Osteoblast (primary cell): ENCODE measurements at regions not wholly inside any gene's neighbourhood (a gene's known extent, or its start where the extent isn't known, plus 50 kb on each side); places are given as distances from the start of the nearest gene placed in this dataset.
A peak's percentile ranks its signal among the peaks of the same experiment; 100 is the strongest.

Source experiments
- DNase-seq: peaks from one replicate; pipeline ENCODE4 v3.0.0; 2011; ENCODE audit warnings: low spot score, mixed read lengths; ENCODE audit not compliant: insufficient read length; ENCODE audit errors: missing footprints
- H2AFZ ChIP-seq: 2 replicates; pipeline ENCODE4 v1.6.0; 2011; ENCODE audit warnings: mild to moderate bottlenecking, low read length
- H3K27ac ChIP-seq: 2 replicates; pipeline ENCODE4 v1.5.1; 2011; ENCODE audit warnings: mild to moderate bottlenecking, low read depth, low read length, moderate library complexity
- H3K27me3 ChIP-seq: 2 replicates; pipeline ENCODE4 v1.6.0; 2012; ENCODE audit warnings: mild to moderate bottlenecking, control low read depth, inconsistent platforms, low read length, moderate library complexity; ENCODE audit not compliant: insufficient read depth
- H3K36me3 ChIP-seq: 2 replicates; pipeline ENCODE4 v1.5.1; 2011; ENCODE audit warnings: mild to moderate bottlenecking, low read length, control low read depth, moderate library complexity; ENCODE audit not compliant: insufficient read depth
- H3K4me1 ChIP-seq: 2 replicates; pipeline ENCODE4 v1.5.1; 2011; ENCODE audit warnings: mild to moderate bottlenecking, low read length, control low read depth, moderate library complexity; ENCODE audit not compliant: insufficient read depth
- H3K4me2 ChIP-seq: 2 replicates; pipeline ENCODE4 v1.6.0; 2011; ENCODE audit warnings: mild to moderate bottlenecking, low read length; ENCODE audit not compliant: insufficient read depth
- H3K4me3 ChIP-seq: fragments of 200-600 bp; sonication (generic); 3 replicates; pipeline ENCODE4 v1.5.1; 2012; ENCODE audit warnings: mild to moderate bottlenecking, low read length, inconsistent platforms; ENCODE audit not compliant: insufficient read depth
- H3K79me2 ChIP-seq: 2 replicates; pipeline ENCODE4 v1.6.0; 2012; ENCODE audit warnings: mild to moderate bottlenecking, low read length, control low read depth, inconsistent platforms; ENCODE audit not compliant: insufficient read depth
- H3K9me3 ChIP-seq: 2 replicates; pipeline ENCODE4 v1.5.1; 2011; ENCODE audit warnings: low read depth, low read length, control low read depth
- H4K20me1 ChIP-seq: 2 replicates; pipeline ENCODE4 v1.6.0; 2012; ENCODE audit warnings: mild to moderate bottlenecking, low read length, control low read depth; ENCODE audit not compliant: insufficient read depth
- CTCF ChIP-seq: IDR thresholded peaks from 2 replicates; pipeline ENCODE4 v1.5.1; 2011; ENCODE audit warnings: mild to moderate bottlenecking, low read depth, low read length, moderate library complexity; ENCODE audit errors: extremely low read depth

GRCh38 chr2:144944546-144945220, 424.8 kb upstream of the ZEB2 start:
- Histone ChIP-seq H2AFZ (no peak overlapping the region), H3K79me2 (no peaks in the 10 kb centered on the region), H4K20me1 (no peaks in the 10 kb centered on the region), H3K4me2 (peak overlapping the region; percentile 65), H3K27me3 (no peaks in the 10 kb centered on the region), H3K9me3 (no peaks in the 10 kb centered on the region), H3K4me3 (no peak overlapping the region), H3K36me3 (no peaks in the 10 kb centered on the region), H3K4me1 (peaks cover 45% of the 10 kb centered on the region), H3K27ac (peak overlapping the region; percentile 97)
- peak; percentile 37 for DNase-seq
- no peak for TF ChIP-seq CTCF

- Histone ChIP-seq H3K4me3 (no peak overlapping the region), H3K27me3 (no peaks in the 10 kb centered on the region), H3K79me2 (no peaks in the 10 kb centered on the region), H3K9me3 (no peaks in the 10 kb centered on the region), H3K36me3 (no peaks in the 10 kb centered on the region), H3K4me2 (peak overlapping the region; percentile 65), H4K20me1 (no peaks in the 10 kb centered on the region), H3K4me1 (peaks cover 49% of the 10 kb centered on the region), H3K27ac (peak overlapping the region; percentile 97), H2AFZ (no peak overlapping the region)
- DNase-seq = no peak
- TF ChIP-seq CTCF = no peak
Observed at GRCh38 chr2:144943986-144944385, 424.1 kb upstream of the ZEB2 start.

GRCh38 chr2:144943293-144943941, 423.5 kb upstream of the ZEB2 start:
- Histone ChIP-seq H3K36me3 (no peaks in the 10 kb centered on the region), H3K27ac (peak overlapping the region; percentile 97), H3K9me3 (no peaks in the 10 kb centered on the region), H2AFZ (no peak overlapping the region), H4K20me1 (no peaks in the 10 kb centered on the region), H3K27me3 (no peaks in the 10 kb centered on the region), H3K79me2 (no peaks in the 10 kb centered on the region), H3K4me1 (peaks cover 54% of the 10 kb centered on the region), H3K4me3 (no peak overlapping the region), H3K4me2 (peak overlapping the region; percentile 65)
- no peak for DNase-seq
- TF ChIP-seq CTCF = no peak

- H2AFZ ChIP-seq = no peak overlapping the region
- peak overlapping the region; percentile 65 for H3K4me2 ChIP-seq
- no peak for DNase-seq
Observed at GRCh38 chr2:144942516-144943256, 422.8 kb upstream of the ZEB2 start.

More at GRCh38 chr2:144942516-144943256, 422.8 kb upstream of the ZEB2 start:
- Histone ChIP-seq H3K4me3 (no peak overlapping the region), H3K9me3 (no peaks in the 10 kb centered on the region), H3K4me1 (peaks cover 58% of the 10 kb centered on the region), H3K36me3 (no peaks in the 10 kb centered on the region), H3K79me2 (no peaks in the 10 kb centered on the region), H3K27ac (peak overlapping the region; percentile 97), H4K20me1 (no peaks in the 10 kb centered on the region), H3K27me3 (no peaks in the 10 kb centered on the region)
- no peak for TF ChIP-seq CTCF
